B cell (primary cell): ENCODE measurements at regions not wholly inside any gene's neighbourhood (a gene's known extent, or its start where the extent isn't known, plus 50 kb on each side); places are given as distances from the start of the nearest gene placed in this dataset.

Experiments used
- ATAC-seq: fragments of 200-7000 bp; cut with Tn5 transposase; one replicate; pipeline ENCODE4 v1.10.0; 2021; ENCODE audit warnings: low read depth, mild to moderate bottlenecking, moderate number of reproducible peaks, moderate library complexity
- CTCF ChIA-PET: fragments of 350-600 bp; sonication (Branson Sonifier 250); formaldehyde crosslinking; loops from one replicate; lab custom pipeline; 2021; ENCODE audit warnings: antibody characterized with exemption, inconsistent platforms; lab: Charles Lee
- POLR2A ChIA-PET: fragments of 350-600 bp; sonication (Branson Sonifier 250); formaldehyde crosslinking; loops from one replicate; lab custom pipeline; 2021; ENCODE audit warnings: antibody characterized with exemption; lab: Charles Lee
- DNase-seq: peaks from one replicate; pipeline ENCODE4 v3.0.0; 2013
- H2AFZ ChIP-seq: 2 replicates; pipeline ENCODE4 v1.6.1; 2012; ENCODE audit warnings: mild to moderate bottlenecking, low read depth, low read length; ENCODE audit not compliant: insufficient read depth, poor library complexity, severe bottlenecking
- H3K27ac ChIP-seq, 2 donors: 1 replicate in 1 of 2; 2 replicates in 1 of 2; pipeline ENCODE4 v1.5.1; 2012 to 2013; ENCODE audit warnings: low read length in 2 of 2, mild to moderate bottlenecking in 2 of 2, moderate library complexity in 1 of 2
- H3K27me3 ChIP-seq, 4 experiments: fragments of 200-600 bp in 1 of 4; sonication (generic) in 1 of 4; replicated peaks in 1 of 4; 1 replicate in 2 of 4; 2 replicates in 2 of 4; pipeline versions ENCODE4 v1.6.1 to v1.7.0; 2013 to 2016; ENCODE audit warnings: low read length in 3 of 4, mild to moderate bottlenecking in 2 of 4, mixed read lengths in 1 of 4, moderate library complexity in 1 of 4; ENCODE audit not compliant: insufficient read depth in 4 of 4, control insufficient read depth in 3 of 4; ENCODE audit errors: control extremely low read depth in 1 of 4
- H3K36me3 ChIP-seq, 2 experiments: replicated peaks in 1 of 2; 1 replicate in 1 of 2; 2 replicates in 1 of 2; pipeline versions ENCODE4 v1.6.1 to v1.7.1; 2013; ENCODE audit warnings: low read length in 1 of 2; ENCODE audit not compliant: insufficient read depth in 2 of 2, control insufficient read depth in 1 of 2; ENCODE audit errors: control extremely low read depth in 1 of 2, extremely low read depth in 1 of 2
- H3K4me1 ChIP-seq, 2 donors: fragments of 200-600 bp in 1 of 2; sonication (generic) in 1 of 2; 1 replicate in 1 of 2; 2 replicates in 1 of 2; pipeline versions ENCODE4 v1.5.1 to v1.6.1; 2013 to 2017; ENCODE audit warnings: low read length in 2 of 2; ENCODE audit not compliant: control insufficient read depth in 2 of 2, insufficient read depth in 2 of 2
- H3K4me2 ChIP-seq: replicated peaks from 2 replicates; pipeline ENCODE3; 2012; ENCODE audit warnings: mild to moderate bottlenecking, low read depth, low read length; ENCODE audit not compliant: poor library complexity, severe bottlenecking
- H3K4me3 ChIP-seq, 5 experiments: fragments of 200-600 bp in 1 of 5; sonication (generic) in 1 of 5; 1 replicate in 3 of 5; 2 replicates in 2 of 5; pipeline versions ENCODE4 v1.5.1 to v1.7.0; 2011 to 2016; ENCODE audit warnings: low read length in 4 of 5, mild to moderate bottlenecking in 4 of 5, low read depth in 2 of 5, control low read depth in 1 of 5, moderate library complexity in 1 of 5; ENCODE audit not compliant: insufficient read depth in 1 of 5; ENCODE audit errors: control extremely low read depth in 1 of 5, extremely low read depth in 1 of 5
- H3K79me2 ChIP-seq: fragments of 200-600 bp; sonication (generic); one replicate; pipeline ENCODE4 v1.6.0; 2016; ENCODE audit warnings: low read length; ENCODE audit not compliant: control insufficient read depth, insufficient read depth
- H3K9ac ChIP-seq: fragments of 200-600 bp; sonication (generic); 2 replicates; pipeline ENCODE4 v1.6.1; 2017; ENCODE audit warnings: mild to moderate bottlenecking, low read length, moderate library complexity
- H3K9me3 ChIP-seq, 3 donors: one replicate each; pipeline versions ENCODE4 v1.6.1 to v1.7.1; 2013; ENCODE audit warnings: low read length in 2 of 3; ENCODE audit not compliant: control insufficient read depth in 2 of 3, insufficient read depth in 1 of 3; ENCODE audit errors: control extremely low read depth in 1 of 3
- H4K20me1 ChIP-seq: 2 replicates; pipeline ENCODE4 v1.6.0; 2012; ENCODE audit warnings: mild to moderate bottlenecking, low read length; ENCODE audit not compliant: insufficient read depth, control insufficient read depth, poor library complexity, severe bottlenecking
- H3K27ac Mint-ChIP-seq: one replicate; pipeline ENCODE4 v1.8.0; 2021; ENCODE audit warnings: mixed read lengths
- H3K27me3 Mint-ChIP-seq: one replicate; pipeline ENCODE4 v1.8.0; 2021; ENCODE audit warnings: mixed read lengths
- H3K4me1 Mint-ChIP-seq: one replicate; pipeline ENCODE4 v1.8.0; 2021; ENCODE audit warnings: mixed read lengths
- H3K4me3 Mint-ChIP-seq: one replicate; pipeline ENCODE4 v1.8.0; 2021; ENCODE audit warnings: mixed read lengths
- H3K9me3 Mint-ChIP-seq: one replicate; pipeline ENCODE4 v1.8.0; 2022; ENCODE audit warnings: mixed read lengths; ENCODE audit not compliant: insufficient read depth
- CTCF ChIP-seq: fragments of 200-600 bp; IDR thresholded peaks from one replicate; pipeline ENCODE4 v1.8.0; 2022; ENCODE audit warnings: antibody characterized with exemption, mild to moderate bottlenecking
- EZH2 ChIP-seq: IDR thresholded peaks from 2 replicates; pipeline ENCODE4 v1.6.1; 2012; ENCODE audit warnings: borderline replicate concordance, low read depth, mild to moderate bottlenecking, moderate library complexity, low read length; ENCODE audit not compliant: insufficient read depth, poor library complexity, severe bottlenecking
- WGBS: methylation state at CpG from one replicate; pipeline ENCODE4 v1.1.5; 2013; ENCODE audit warnings: missing lambda C conversion rate; ENCODE audit not compliant: insufficient coverage; 5-methylcytosine and 5-hydroxymethylcytosine counted together
- intact Hi-C: fragments of 100-400 bp; cut with micrococcal nuclease; formaldehyde crosslinking; loops from one replicate; pipeline ENCODE4 v1.10.0; 2022

DNA sequence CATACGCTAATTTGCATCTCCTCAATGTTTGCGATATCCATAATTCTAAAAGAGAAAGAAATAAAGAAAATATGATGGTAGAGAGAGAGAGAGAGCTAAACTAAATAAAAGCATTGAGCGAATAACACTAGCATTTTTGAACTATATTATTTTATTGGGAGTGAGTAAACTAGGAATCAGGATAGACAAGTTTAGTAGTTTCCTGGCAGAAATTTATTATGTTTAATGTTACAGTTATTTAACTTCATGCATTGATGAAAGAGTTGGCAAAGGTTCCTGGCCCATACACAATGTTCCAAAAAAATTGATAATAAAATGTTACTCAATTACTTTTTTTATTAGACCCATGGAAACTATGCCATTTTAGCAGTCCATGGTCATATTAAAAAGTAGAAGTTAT, 1708.2 kb upstream of the CDH6 start:
- Histone ChIP-seq H3K27ac (no peak overlapping the region), H3K79me2 (no peaks in the 10 kb centered on the region), H3K9ac (no peak overlapping the region), H3K9me3 (peaks cover 2 to 8% (median 3%) of the 10 kb centered on the region in 3 donors), H3K36me3 (no peaks in the 10 kb centered on the region), H3K4me3 (no peak overlapping the region), H3K4me1 (no peaks in the 10 kb centered on the region), H2AFZ (no peak overlapping the region), H3K4me2 (no peak overlapping the region), H3K27me3 (no peaks in the 10 kb centered on the region), H4K20me1 (no peaks in the 10 kb centered on the region)
- CTCF ChIA-PET = no interaction called here
- TF ChIP-seq EZH2 (no peak), CTCF (no peak)
- Mint-ChIP-seq H3K27ac (no peak overlapping the region), H3K9me3 (peaks cover 9% of the 10 kb centered on the region), H3K27me3 (no peaks in the 10 kb centered on the region), H3K4me3 (no peak overlapping the region), H3K4me1 (no peaks in the 10 kb centered on the region)
- no CpG with 5 or more reads among the region's 3 CpGs for WGBS
- POLR2A ChIA-PET = no interaction called here
- DNase-seq = no peak
- no peak for ATAC-seq
- intact Hi-C loops = no loop called here

GRCh38 chr5:29469581-29469980, 1723.9 kb upstream of the CDH6 start:
- no peaks in the 10 kb centered on the region for H3K36me3 ChIP-seq
- Mint-ChIP-seq H3K27me3 (no peaks in the 10 kb centered on the region), H3K4me3 (no peak overlapping the region), H3K4me1 (no peaks in the 10 kb centered on the region), H3K27ac (no peak overlapping the region), H3K9me3 (peaks cover 8% of the 10 kb centered on the region)
- CTCF ChIA-PET = interaction anchor here (0.6 kb wide), 1 partner anchor 27 kb away, joined by 3 read pairs; no protein-coding TSS in a partner anchor
- H3K79me2 ChIP-seq = no peaks in the 10 kb centered on the region
- H3K9ac ChIP-seq = no peak overlapping the region
- no peak overlapping the region for H3K27ac ChIP-seq
- ATAC-seq (no peak), DNase-seq (no peak)
- H3K27me3 ChIP-seq = no peaks in the 10 kb centered on the region
- H3K9me3 ChIP-seq = peaks cover 0 to 7% (median 0%) of the 10 kb centered on the region in 3 donors
- no CpG with 5 or more reads among the region's 1 CpG for WGBS
- TF ChIP-seq EZH2 (no peak), CTCF (no peak)
- intact Hi-C loops = no loop called here
- H3K4me2 ChIP-seq = no peak overlapping the region
- H3K4me1 ChIP-seq = no peaks in the 10 kb centered on the region
- no peak overlapping the region for H3K4me3 ChIP-seq
- no peak overlapping the region for H2AFZ ChIP-seq
- POLR2A ChIA-PET = no interaction called here
- H4K20me1 ChIP-seq = no peaks in the 10 kb centered on the region
